ENCODE measurements at regions not wholly inside any gene's neighbourhood (a gene's known extent, or its start where the extent isn't known, plus 50 kb on each side); places are given as distances from the start of the nearest gene placed in this dataset.

DNA sequence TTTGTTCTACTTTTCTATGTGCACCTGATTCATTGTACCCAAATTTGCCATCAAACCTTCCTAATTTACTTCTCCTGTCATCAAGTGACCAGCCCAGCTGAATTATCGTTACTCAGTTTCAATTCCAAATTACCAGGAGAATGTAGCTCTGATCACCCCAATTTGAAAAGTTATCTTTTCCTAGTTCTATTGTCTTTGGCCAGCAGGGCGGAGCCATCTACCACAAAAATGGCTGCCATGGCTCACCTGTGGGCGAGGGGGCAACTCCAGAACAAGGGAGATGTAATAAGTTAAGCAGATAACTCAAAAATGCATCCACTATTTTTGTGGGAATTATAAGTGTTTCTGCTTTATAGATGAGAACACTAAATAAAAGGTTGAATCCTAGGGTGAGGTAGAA is 133.8 kb upstream of the MOCS2 start:
- no peak for TF ChIP-seq GATA3 (IDR thresholded peaks at IDR 0.05; ENCODE audit: low read depth, low read length)
- no peak for TF ChIP-seq GATA2 (IDR thresholded peaks at IDR 0.05; ENCODE audit: low read depth, low read length)

Measured in SH-SY5Y (cell line).